HG02759 (cell line): ENCODE measurements at regions not wholly inside any gene's neighbourhood (a gene's known extent, or its start where the extent isn't known, plus 50 kb on each side); places are given as distances from the start of the nearest gene placed in this dataset.

Experiments
- ATAC-seq: cut with Tn5 transposase; IDR thresholded peaks from one replicate; pipeline ENCODE4 v1.9.1; 2021; ENCODE audit warnings: mild to moderate bottlenecking, moderate library complexity; ENCODE audit not compliant: unreplicated experiment

DNA sequence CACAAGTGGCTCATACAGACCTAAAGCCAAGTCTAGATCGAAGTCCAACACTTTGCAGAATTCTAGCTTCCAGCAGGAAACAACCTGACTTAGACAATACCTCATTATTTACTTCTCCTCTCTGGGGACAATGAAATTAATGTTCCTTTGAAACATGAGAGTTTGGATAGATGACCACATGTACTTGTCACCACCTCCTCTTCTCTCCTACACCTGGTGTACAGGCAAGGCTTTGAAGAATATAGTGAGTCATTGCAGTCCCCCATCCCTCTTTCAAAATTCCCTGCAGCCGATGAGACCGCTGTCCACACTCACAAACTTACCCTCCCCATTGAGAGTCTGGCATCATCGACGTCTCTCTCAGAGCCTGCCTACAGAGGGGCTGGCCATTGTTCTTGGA lies 189.0 kb upstream of the HES1 start:
- ATAC-seq = no peak

DNA sequence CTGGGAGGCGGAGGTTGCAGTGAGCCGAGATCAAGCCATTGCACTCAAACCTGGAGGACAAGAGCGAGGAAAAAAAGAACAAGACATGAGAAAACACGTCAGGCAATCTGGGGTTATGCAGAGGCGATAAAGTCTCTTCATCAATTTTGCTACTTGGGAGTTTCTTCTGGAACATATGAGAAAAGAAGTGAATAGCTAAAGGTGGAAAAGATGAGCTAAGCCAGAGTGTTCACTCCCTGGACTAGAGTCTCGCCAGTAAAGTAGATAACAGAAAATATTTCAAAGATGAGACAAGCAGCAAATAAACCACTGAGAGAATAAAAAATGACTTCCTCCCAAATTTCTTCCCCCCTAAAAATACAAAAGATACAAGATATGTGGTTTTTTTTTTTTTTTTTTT lies 188.4 kb upstream of the HES1 start:
- ATAC-seq = no peak

DNA sequence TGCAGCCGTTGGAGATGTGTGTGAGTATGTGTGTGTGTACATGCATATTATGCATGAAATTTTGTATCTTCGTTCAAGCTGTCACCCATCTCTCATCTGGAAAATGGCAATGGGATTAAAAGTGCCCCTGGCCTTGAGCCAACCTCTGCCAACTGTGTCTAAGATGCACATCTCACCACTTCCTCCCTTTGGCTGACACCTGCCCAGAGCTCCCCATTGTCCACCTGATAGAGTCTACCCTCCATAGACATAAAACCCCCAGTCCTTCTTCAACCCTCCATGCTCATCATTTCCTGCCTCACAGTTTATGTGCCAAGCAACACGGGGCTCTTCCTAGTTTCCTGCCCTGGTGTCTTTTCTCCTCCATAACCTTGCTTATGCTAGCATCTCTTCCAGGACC lies 187.5 kb upstream of the HES1 start:
- ATAC-seq = no peak

DNA sequence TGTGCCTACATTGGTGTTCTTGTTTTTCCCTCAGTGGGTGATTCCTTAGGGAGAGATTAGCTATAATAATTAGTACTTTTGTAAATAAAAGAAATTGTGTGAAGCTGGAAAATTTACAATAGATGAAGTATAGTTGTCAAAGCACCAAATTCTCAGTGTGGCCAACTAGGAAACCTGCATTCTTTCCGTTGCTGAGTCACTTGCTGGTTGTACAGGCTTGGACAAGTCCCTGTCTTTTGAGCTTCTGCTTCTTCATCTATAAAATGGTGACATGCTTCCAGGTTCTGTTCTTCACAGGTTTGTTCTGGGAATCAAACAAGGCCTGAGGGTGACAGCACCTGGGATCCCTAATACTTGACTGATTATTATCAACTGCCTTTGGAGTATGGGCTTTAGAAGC lies 184.1 kb upstream of the HES1 start:
- ATAC-seq = no peak

DNA sequence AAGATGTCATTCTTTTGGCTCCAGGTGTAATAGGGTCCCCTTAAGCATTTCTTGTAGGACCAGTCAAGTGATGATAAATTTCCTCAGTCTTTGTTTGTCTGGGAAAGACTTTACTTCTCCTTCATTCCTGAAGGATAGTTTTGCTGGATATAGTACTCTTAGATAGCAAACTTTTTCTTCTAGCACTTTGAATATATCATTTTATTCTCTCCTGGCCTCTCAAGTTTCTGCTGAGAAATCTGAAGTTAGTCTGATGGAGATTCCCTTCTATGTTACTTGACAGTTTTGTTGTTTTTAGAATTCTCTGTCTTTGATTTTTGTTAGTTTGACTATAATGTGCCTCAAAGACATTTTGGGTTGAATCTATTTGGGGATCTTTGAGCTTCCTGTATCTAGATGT lies 181.2 kb upstream of the HES1 start:
- no peak for ATAC-seq

DNA sequence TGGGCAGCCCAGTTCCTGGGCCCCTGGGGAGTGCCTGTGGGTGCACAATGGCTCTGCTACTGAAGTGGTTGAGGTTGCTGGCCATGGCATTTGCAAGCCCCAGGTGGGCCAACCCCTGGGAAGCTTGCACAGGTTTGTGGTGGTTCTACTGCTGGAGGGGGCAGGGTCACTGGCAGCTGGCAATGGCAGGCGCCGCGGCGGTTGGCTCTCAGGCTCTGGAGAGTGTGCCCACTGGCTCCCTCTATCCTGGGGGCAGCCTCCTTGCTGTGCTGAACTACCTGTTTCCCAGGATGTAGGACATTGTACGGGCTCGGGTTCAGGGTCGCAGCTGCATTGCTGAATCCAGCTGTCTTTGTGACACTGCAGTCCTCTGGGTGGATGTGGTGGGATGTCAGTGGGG lies 180.2 kb upstream of the HES1 start:
- ATAC-seq = no peak

DNA sequence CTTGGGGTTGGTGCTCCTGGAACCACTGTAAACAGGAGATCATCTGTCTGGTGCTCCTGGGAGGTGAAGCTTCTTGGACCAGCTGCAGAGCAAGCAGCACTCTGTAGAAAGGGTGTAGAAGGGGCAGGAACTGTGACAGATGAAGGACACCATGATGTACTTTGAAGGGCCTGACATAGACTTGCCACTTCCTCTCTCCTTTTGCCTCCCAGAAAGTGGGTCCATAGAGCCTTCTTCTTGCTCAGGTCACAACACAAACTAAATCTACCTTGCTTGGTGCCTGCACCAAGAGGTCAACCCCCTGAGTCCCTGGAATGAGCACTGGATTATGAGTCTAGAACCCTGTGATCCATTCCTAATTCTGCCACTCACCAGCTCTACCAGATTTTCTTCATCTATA lies 176.1 kb upstream of the HES1 start:
- ATAC-seq = no peak

DNA sequence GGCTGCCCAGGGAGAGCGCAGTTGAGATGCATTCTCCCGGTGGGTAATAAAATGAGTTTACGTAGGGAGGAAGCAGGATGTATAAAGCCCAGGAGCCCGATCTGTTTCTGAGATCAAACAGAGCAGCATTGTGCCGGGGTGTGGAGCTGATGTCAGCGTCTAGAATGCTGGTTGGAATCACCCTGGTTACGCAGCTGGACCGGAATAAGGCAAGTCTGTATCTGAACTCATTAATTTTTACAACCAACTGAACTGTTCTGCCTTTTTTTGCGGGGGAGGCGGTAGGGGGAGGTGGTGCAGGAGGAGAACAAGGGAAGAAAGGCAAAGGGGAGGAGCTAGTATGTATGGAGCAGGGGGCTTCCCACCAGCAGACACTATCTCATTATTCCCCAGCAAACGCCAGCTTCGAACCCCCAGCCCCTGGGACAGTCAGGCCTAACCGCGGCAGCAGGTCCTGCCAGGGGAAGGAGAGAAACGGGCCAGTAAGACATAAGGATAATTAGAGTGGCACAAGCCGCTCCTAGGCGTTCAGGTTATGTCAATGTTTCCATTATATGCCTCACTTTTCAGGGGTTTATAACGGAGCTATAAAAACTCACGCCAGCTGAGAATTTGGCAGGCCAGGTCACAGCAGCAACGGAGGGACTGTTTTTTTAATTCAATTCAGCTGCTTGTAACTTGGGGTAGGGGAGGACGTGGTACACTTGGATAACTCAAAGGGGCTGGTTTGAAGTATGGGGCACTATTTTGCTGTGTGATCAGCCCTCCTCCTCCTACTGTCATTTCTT lies 175.3 kb upstream of the HES1 start:
- ATAC-seq = no peak

DNA sequence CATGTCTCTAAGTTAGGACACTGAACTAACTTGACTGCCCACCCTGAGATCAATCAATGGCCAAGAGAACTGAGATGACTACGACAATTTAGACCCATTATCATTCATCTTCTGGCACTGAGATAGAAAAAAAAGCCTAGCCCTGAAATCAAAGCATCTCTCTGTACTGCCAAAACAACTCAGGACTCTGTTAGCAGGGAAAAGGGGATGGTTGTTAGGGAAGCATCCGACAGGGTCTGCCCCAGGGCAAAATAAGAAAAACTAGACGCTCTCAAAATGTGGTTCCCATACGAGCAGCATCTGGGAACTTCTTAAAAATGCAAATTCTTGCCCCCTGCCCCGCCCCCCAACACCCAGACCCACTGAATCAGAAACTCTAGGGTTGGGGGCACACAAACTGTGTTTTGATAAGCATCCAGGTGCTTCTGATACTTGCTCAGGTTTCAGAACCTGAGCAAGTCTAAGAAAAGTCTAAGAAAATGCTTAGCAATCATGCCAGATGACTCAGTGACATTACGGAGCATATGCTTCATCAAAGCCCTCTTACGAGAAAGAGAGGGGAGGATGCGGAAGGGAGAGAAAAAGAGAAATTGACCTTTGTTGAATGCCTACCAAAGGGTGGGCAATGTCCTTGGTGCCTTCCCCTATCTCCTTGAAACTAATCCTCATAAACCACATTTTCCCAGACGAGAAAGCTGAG lies 172.8 kb upstream of the HES1 start:
- ATAC-seq = no peak

DNA sequence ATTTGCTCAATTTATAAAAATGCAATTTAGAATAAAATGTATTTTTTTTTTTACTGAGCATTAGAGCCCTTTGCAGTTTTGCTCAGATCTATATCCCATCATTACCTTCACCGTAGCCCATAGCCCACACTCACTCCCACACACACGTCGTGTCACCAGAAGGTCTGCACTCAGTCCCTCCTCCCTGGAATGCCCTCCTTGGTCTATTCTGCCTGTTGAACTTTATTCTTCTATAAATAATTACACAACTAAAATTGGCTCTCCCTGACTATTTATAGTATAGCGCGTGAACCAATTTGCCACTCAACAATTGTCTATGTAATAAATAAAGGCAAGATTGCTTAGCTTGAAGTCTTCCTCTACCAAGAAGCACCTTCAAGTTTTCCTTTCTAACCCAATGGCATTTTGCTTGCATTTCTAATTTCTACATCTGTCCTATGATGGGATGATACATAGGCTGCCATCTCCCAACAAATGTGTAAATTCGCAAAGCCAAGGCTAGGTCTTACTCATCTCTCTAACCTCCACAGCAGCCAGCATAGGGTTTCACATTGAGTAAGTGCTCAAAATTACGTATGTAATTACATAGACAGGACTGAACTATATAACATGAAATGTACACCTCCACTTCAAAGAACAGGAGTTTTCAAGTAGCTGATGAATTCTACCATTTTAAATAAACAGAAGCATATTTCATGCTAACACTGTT lies 172.0 kb upstream of the HES1 start:
- no peak for ATAC-seq

DNA sequence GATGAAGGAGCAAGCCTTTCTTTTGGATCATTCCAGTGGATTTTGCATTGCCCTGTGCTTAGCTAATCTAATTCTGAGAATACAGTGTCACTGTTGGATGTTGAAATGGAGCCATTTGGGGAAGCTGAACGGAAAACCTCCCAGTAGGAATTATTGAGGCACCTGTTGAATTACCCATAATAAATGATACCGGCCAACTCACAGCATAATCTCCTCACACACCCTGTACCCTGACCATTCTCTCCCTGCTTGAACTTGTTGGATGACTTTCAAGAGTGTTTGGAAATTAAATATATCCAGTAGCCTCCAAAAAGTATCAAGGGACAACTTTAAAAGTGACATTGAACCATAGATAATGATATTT lies 171.4 kb upstream of the HES1 start:
- no peak for ATAC-seq

DNA sequence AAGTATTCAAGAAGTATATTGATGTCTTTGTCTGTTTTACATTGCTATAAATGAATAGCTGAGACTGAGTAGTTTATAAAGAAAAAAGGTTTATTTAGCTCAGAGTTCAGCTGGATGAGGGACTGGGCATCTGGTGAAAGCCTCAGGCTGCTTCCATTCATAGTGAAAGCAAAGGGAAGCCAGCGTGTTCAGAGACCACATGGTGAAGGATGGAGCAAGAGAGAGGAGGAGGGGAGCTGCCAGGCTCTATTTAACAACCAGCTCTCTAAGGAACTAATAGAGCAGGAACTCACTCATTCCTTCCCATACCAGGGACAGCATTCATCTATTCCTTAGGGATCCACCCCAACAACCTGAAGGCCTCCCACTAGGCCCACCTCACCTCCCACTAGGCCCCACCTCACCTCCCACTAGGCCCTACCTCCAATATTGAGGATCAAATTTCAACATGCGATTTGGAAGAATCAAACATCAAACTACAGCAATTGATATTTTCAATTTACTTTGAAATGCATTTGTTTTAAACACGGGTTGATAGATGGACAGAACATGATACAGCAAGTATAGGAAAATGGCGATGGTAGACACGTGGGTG lies 167.5 kb upstream of the HES1 start:
- ATAC-seq = no peak

DNA sequence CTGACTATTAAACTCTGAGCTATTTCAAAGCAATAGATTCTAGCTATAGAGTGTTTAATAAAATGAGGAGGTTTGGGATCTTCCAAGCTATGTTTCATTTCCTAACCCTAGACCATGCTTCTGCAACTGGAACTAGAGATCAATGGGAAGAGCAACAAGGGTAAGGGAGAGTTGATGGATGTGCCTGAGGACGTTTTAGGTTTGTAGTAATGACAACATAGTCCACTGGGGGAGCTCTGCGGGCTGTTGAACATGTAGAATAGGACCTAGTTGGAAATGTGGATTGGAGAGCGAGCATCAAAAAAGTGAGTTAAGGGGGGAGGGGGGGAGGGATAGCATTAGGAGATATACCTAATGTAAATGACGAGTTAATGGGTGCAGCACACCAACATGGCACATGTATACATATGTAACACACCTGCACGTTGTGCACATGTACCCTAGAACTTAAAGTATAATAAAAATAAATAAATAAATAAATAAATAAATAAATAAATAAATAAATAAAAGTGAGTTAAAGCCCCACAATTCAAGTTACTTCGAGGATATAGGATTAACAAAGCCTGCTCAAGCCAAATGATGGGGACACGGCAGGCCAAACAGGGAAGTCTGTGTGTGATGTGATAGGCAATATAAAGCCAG lies 165.7 kb upstream of the HES1 start:
- ATAC-seq = peak; percentile 54

DNA sequence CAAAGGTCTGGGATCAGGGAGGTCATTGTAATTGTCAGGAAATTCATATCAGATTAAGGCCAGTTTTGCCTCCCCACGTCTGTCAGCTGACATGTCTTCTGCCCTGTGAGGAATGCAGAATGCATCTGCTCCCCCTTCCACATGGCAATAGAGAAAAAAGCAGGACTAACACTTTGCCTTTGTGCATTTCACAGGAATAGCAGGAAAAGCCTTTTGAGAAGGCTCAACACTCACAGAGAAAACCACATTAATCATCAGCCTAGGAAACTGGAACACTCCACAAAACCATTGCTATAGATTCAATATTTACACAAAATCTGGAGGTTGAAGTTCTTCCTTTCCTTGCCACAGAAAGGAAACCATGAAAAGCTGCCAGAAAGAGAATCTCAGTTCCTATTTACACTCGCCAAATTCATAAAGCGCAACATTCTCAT lies 165.2 kb upstream of the HES1 start:
- ATAC-seq = no peak

DNA sequence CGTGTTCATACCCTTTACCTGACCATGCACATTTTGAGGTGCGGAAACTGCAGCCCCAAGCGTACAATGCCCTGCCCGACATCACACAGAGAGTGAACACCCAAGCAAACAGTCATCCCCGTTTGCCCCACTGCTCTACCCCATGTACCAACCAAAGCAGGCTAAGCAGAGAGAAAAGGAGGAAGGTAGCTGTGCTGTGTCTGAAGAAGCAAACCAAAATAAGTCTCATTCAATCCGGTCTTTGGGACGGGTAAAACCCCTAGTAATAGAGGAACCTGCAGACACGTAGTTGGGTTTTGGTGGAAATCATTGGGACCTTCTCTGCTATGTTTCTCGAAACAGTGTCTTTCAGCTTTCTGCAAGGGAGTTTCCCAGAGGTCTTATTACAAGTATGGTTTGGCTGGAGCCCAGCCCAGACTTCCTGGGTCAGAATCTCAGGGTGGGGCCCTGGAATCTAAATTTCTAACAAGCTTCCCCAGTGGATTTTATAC lies 164.6 kb upstream of the HES1 start:
- ATAC-seq = no peak

DNA sequence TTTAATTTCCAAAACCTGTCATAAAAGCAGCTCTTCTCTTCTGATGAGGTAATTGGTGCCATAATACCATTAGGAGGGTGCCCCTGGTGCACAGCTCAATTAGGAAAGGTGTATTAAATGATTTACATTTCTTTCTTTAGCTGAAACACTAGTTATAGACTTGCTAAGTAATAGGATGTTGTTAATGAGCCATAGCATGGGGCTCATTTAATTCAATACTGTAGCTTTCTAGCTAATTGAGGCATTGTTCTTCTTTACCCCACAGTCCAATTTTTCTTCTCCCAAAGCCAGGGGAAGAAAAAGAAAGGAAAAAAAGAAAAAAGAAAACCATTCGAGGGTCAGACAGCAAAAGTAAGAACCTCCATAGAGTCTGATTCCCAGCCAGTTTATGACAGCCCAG lies 164.0 kb upstream of the HES1 start:
- no peak for ATAC-seq

DNA sequence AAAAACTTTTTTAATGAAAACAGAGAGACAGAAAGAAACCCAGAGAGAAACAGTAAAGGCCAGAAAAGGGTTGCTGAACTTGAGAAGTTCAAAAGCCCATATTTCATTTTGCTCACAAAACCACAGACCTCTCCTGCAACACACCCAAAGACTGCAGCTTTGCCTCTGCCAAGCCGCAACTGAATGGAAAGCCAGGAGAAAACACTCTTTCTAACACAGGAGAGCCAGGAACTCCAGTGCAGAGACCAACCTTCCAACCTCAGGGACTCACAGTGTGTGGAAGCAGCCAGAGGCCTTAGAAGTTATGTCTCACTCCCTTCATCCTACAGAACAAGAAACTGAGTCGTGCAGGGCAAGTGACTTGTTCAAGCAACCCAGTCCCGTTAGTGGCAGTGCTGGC lies 163.1 kb upstream of the HES1 start:
- no peak for ATAC-seq

DNA sequence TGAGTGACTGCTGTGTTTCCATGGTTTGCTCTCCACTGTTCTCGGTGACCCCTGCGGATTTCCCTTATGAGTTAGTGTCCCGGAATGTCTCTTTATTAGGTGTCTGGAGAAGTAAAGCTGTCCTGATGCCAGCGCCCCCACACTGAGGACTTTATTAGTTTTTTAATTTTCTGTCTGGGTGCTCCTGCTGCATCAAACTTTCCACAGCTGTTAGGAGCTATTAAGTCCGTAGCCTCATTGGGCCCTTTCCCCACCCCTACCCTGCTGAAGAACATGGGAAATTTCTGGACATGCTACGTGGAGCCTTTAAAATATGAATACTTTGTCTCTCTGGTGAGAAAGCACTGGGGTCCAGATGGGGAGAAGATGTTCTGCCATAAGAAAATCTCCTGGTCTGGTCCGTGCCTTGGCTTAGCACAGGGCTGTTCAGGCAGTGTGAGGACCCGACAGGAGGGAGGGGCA lies 161.7 kb upstream of the HES1 start:
- no peak for ATAC-seq

DNA sequence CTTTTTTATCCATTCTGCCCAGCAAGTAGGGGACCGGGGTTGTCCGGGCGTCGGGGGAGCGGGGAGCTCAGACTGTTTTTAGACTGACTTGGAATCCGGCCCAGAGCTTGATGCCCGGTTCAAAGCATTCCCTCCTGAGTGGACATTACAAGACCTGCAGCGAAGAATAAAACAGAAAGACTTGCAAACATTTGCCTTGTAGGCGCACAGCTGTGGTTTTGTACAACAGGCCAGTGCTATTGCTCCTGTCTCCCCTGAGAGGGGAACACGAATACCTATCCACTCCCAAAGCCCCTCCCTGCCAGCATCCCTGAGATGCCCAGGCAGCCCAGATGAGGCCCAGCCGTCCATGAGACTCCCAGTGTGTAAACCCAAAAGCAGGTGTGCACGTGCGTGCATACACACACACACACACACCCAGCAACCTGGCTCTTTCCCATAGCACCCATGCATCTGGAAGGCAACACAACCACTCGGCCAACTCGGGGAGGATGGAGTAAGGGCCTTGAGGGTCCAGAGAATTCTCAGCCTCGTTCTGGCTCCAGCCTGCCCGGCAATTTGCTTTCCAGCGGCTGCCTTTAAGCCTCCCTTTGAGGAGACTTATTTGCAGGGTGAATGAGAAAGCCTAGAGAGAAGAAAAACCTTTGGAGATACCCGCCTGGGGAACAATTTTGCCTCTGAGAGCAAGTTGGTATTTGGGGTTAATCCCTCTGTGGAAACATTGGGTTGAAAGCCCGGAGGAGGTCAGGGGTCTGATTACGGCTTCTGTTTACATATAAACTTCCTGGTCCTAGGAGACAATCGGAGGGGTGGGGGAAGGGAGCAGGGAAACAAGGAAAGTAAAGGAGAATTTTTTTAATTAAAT lies 161.0 kb upstream of the HES1 start:
- no peak for ATAC-seq

DNA sequence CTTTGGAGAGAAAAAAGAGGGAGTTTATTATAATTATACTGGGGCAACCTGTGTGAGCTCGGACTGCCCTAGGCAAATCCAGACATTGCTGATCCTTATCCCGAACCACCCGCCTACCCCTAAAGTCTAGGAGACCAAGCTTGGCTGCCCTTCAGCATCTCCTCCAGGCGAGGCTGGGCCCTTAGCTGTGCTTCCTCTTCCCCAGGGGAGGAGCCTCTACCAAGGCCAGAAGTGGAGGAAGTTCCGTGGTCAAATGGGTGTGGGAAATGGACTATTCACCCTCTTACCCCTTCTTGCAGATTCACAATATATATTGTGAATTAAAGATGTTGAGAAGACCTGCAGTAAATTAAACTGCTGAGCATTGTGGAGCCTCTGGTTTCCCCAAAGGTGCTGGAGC lies 158.3 kb upstream of the HES1 start:
- ATAC-seq = no peak
